GM18858 (cell line): ENCODE measurements at regions not wholly inside any gene's neighbourhood (a gene's known extent, or its start where the extent isn't known, plus 50 kb on each side); places are given as distances from the start of the nearest gene placed in this dataset.

Experiments
- ATAC-seq: cut with Tn5 transposase; IDR thresholded peaks from one replicate; pipeline ENCODE4 v1.9.1; 2021; ENCODE audit not compliant: unreplicated experiment

DNA sequence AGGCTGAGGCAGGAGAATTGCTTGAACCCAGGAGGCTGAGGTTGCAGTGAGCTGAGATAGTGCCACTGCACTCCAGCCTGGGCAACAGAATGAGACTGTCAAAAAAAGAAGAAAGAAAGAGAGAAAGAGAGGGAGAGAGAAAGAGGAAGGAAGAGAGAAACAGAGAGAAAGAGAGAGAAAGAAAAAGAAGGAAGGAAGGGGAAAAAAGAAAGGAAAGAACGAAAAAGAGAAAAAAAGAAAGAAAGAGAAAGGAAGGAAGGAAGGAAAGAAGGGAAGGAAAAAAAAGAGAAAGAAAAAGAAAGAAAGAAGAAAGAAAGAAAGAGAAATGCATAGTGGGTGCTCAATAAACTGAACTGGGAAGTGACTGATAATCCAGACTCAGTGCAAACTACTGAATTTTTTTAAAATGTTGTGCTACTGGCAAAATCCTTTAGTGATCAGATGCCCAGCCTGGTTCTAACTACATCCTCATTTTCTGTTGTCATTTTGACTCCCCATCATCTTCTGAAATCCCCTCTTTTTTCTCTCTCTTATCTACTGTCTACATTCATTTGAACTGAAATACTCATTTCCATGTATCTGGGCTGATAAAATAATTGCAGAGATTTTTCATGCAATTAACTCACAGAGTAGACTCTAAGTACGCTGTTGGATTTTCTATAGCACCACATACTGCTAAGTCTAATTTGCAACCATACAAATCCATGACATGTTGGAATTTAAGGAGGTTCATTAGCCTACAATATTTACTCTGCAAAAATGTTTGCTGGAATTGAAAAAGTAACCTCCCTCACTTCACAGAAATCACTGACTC is 85.3 kb upstream of the HIVEP1 start:
- no peak for ATAC-seq

DNA sequence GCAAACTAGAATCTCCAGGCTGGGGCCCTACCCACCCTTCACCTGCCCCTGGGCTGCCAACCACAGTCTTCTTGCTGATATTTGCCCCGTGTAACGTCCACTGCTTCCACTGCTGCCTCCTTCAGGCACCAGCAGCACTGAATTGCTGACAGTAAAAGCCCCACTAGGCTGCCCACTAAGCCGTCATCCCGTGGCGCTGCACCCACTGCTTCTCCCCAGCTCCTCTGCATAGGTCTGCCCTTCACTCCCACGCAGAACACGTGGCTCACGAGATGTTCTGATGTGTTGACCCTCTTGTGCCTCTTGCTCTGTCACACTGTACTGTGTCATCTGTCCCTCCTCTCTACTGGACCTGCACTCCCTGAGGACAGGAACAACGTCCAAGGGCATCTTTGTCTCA is 86.3 kb upstream of the HIVEP1 start:
- ATAC-seq = no peak

DNA sequence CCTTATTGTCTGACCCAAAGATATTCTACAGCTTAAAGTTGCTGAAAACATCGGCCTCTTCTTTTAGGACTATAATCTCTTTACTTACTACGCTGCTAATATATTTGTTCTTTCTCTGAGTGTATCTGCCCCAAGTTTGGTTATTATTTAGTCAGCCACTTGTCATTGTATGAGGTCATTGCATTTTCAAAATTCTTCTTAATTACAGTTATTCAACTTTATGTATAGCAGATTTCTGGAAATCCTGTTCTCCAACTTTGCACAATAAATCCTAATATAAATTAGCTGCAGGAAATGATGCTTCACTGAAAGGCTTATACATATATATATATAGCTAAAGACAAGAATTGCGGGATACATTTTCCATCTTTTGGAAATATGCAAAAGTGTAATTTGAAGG is 88.5 kb upstream of the HIVEP1 start:
- ATAC-seq = no peak

DNA sequence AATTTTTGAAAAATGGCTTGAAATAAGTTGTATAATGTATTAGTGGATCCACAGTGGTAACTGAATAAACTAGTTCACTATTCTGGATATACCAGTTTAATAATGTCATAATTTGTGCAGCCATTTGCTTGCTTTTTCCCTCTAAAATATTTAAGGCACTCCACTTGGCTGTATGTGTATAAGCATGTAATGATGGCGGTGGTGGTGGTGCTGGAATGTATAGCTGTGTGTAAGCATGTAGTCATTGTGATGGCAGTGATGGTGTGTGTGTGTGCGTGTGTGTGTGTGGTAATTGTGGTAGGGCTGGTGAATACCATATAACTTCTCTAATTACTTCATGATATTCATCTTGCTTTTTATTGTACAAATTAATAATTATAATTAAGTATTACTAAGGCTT is 89.2 kb upstream of the HIVEP1 start:
- ATAC-seq = no peak

DNA sequence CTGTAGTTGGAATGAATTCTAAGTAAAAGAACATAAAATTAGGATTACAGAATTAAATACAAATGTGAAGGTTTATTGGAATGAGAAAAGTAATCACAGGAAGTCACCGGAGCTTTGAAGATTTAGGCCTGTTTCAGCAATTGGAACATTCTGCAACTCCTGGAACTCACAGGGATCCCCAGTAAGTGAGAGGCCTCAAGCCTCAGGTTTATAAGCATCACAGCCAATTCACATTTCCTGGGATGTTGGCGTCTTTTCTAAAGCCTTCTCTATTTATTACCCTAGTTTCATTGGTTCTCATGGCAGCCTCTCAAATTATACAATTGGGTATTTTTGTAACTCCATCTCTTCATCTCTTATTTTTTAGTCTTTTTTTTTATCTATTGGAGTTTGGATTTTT is 90.4 kb upstream of the HIVEP1 start:
- no peak for ATAC-seq

DNA sequence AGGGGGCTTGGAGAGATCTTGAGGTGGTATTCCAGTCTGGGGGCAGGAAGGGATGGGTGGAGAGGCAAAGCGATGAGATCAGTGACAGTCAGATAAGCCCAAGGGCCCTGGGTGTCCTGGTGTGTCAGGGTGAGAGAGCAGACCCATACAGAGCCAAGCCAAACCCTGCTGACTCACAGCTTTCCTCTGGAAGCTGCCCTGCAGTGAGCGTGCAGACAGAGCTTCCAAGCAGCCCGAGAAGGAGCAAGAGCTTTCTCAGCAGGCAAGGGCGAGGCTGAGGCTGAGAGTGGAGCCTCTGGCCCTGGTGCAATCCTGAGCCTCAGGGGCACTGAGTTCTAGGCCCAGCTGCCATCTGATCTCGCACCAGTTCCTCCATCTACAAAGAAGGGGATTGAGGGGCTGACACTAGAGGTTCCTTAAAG is 91.1 kb upstream of the HIVEP1 start:
- no peak for ATAC-seq

DNA sequence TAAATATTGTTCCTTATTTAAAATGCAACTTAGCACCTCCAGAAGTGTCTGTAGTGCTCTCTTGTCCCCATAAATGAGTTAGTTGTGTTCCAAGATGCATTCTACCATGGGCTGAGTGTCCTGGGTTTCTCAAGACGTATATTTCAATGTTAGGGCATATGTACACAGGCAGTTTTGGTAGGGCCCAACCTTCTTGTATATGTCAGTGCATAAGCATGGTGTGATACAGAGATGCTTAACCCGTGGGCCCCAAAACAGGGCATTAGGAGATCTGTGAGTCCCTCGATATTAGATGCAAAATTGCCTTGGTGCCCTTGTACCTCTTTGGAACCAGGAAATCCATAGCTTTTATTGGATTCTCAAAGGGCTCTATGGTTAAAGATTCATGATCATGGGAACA is 91.5 kb upstream of the HIVEP1 start:
- ATAC-seq = no peak

DNA sequence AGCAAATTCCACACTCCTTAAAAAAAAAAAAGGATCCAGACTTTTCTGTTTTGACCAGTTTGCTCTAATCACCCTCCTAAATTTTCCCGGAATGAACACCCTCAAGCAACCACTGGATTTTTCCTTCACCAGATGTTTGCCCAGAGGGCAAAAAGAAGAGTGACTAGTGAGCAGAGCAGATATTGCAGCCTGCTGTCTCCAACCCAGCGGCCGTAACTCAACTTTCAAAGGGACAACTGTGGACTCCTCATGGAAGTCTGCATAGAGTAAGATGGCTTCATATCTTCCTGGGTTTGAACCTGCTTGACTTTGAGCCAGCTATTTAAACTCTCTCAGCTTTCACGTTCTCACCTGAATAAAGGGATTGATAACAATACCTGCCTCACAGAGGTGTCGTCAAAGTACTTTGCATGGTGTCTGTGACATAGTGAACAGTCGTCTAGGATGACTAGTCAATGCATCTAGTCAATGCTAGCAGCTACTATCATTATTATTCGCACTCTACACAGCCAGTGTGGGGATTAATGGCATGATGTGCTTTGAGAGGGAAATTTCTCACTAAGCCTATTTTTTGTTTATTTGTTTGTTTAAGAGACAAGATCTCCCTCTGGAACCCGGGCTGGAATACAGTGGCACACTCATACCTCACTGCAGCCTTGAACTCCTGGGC is 92.2 kb upstream of the HIVEP1 start:
- no peak for ATAC-seq

DNA sequence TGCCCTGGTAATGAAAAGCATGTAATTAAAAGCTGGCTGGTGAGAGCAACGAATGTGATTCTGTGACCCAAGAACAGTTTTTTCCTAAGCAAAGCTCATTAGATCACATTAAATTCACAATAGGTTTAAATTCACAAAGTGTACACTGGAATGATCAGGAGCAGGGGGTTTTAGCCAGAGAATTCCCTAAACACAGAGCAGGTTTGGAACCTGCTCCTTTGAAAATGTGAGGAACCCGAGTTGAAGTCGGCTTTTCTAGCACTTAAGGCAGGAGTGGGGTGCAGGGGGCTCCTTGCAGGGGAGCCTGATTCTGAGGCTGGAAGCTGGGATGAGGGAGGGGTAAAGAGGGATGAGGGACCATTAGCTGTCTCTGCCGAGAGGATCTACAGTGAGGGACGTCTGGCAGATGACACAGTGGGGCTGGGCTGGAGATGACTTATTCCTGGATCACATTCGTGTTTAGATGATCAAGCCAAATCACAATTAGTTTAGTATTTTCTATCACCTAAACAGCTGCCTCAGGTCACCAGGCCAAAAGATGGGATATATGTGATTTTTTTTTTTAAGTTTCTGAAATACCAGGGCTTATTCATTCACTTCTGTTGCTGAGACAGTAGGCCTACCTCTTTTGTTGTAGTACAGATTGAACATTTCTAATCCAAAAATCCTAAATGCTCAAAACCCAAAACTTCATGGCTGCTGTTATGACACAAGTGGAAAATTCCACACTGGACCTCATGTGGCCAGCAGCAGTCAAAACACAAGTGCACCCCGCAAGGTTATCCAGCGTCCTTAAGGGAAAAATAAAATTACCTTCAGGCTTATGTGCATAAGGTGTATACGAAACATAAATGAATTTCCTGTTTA is 93.1 kb upstream of the HIVEP1 start:
- ATAC-seq = no peak

DNA sequence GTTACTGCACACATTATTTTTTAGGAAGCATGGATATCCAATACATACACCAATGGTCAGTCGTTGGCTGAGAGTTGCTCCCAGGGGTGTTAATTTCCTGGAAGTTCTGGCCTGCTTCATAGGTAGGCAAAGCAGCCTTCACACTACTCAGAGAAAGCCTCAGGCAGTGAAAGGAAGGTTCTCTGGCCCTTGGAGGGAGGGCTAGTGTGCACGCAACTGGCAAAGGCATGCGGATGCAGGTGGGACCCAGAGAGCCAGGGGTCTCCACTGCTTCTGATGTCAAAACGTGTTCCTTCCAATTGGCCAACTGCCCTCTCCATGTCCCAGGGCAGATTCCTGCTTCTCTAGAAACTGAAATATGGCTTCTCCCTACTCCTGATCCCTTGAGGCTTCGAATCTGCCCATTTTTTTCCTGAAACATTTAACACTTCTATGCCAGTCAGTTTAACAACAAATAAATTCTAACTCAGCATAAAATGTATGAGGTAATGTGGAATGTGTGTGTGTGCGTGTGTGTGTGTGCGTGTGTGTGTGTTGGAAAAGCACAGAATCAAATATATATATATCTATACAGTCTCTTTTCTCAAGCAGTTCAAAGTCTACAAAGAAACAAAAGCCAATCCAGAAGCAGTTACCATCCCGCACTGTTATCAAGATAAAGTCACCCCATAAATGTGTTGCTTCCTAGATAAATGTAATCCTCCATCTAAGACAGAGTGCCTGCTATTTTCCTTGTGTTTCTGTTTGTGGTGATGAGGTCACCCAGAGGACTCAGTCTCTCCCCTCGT is 94.0 kb upstream of the HIVEP1 start:
- ATAC-seq = no peak

DNA sequence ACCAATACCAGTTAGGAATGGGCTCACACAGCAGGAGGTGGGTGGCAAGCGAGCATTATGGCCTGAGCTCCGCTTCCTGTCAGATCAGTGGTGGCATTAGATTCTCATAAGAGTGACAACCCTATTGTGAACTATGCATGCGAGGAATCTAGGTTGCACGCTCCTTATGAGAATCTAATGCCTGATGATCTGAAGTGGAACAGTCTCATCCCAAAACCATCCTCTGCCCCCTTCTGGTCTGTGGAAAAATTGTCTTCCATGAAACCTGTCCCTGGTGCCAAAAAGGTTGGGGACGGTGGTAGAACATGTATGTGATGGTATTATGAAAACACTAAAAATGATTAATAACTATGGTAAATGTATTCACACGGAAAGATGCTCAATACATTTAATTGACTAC is 99.7 kb upstream of the HIVEP1 start:
- no peak for ATAC-seq

DNA sequence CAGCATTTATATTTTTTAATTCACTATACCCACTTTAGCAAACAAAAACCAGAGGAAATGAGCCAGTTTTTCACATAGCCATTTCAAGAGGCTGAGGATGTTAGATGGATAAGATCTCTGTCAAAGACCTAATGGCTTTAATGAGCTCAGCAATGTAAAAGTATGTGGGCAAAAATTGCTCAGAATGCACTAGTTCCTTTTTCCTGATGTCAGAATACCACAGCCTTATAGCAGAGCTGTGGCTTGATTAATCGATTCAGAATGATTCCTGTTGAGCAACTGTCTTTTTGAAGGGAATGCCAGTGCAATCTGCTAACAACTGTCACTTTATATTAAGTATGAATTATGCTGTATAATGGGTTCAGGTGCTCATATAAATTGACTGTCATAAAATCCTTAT is 100.6 kb upstream of the HIVEP1 start:
- ATAC-seq = no peak

DNA sequence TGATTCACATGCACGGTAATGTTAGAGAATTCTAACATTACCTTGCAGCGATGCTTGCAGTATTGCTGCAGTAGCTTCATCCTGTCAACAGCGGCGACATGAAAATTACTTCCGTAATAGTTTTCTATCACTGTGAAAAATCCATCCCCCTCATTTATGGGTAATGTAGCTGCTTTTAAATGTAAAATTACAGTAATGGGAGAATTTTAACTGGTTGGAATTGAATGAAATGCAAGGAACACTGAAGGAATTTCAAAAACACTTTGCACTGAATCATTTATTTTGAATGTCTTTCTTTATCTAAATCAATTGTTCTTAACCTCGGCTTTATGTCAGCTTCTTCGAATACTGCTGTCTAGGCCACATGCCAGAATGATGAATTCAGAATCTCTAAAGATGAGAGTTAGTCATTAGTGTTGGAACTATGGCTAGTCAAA is 102.4 kb upstream of the HIVEP1 start:
- ATAC-seq = no peak

DNA sequence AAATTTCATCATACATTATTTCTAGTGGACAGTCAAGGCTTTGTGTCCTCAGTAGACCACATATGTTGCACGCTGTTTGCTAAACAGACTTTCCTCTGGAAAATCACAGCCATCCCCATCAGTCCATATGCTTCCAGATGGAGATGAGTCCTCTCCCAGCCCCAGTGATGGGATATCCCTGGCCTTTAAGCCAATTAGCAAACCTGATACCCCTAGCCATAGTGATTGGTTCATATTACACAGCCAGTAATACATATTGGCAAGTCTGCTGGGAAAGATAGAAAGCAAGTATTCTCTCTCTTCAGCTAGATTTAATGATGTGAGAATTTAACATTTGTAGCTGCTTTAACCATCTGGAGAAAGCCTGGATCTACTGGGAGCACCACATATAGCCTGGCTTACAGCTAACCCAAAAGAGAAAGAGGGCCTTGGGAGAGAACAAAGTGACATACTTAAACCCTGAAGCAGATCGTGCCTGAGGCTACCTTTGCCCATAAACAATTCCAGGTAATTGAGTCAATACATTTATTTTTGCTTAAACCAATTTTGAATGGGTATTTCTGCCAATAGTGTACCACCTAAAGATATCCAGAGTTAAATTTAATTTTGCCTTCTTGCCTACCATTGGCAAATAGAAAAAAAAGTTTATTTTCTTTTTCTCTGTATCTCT is 103.5 kb upstream of the HIVEP1 start:
- ATAC-seq = no peak

DNA sequence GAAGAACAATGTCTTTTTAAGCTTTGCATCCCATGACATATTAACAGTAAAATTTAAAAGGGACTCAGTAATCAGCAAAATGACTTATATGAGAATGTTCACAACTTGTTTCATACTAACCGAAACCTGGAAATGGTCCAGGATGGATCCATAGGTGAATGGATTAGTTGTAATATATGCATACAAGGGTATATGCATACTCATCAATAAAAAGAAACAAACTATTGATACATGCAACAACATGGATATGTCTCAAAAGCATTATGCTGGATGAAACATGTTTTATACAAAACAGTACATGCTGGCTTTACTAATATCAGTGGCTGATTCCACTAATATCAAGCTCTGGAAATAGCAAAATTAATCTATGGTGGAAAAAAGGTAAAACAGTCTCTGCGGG is 108.5 kb upstream of the HIVEP1 start:
- ATAC-seq = no peak

DNA sequence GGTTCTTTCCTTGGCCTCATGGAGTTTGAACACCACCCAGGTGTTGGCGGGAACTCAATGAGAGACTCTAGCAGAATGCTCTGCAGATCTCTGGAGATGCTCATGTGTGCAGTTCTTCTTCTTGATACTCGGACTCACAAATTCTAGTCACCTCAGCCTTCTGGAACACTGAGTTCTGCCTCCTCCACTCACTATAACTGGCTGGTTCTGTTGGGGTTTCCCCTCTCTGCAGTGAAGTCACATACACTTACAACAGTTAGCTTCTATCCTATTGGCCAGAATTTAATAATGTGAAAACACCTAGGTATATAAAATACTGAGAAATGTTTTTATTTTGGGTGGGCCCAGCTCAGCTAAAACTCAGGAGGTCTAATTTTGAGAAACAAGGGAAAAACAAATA is 109.6 kb upstream of the HIVEP1 start:
- no peak for ATAC-seq

DNA sequence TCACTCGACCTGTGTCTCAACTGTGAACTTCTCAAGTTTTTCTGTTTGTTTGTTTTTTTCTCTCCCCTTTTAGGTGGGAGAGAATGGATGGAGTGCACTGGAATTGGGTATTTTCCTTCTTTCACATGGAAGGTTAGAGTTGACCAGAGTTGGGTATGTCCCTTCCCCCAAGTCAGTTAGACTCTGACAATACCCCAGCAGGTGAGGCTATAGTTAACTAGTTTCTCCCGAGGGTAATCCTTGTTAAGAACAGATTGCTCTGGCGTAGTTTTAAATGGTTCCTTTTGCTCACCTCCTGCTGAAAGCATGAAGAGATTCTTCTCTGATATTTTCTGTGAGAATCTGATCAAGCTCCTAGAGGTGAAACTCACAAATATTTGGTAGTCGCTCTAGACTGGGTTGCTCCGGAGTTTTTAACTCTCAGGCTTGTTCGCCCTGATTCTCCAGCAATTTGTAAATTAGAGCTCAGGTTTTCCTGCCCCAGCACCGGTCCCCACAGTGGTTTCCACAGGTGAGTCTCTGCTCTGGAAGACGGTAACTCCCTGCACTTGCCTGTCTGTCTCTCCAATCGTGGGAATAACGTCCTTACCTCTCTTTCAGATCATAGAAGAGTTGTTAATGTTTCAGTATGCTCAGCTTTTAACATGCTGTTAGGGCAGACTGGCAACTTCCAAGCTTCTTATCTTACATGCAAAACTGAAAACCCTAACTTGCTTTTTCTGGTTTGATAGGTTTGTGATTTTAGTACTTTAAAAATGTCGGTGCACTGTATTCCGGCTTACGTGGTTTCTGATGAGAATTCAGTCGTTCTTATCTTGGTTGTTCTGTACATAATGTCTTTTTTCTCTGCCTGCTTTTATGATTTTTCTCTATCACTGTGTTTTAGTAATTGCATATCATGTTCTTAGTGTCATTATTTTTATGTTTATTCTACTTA is 111.2 kb upstream of the HIVEP1 start:
- no peak for ATAC-seq

DNA sequence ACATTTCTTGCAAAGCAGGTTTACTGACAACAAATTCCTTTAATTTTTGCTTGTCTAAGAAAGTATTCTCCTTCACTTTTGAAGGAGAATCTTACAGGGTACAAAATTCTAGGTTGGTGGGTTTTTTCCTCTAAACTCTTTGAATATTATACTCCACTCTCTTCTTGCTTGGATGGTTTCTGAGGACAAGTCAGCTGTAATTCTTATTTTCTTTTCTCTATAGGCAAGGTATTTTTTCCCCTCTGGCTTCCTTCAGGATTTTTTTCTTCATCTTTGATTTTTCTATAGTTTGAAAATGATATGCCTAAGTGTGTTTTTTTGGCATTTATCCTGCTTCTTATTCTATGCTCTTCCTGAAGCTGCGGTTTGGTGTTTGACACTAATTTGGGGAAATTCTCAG is 112.5 kb upstream of the HIVEP1 start:
- no peak for ATAC-seq

DNA sequence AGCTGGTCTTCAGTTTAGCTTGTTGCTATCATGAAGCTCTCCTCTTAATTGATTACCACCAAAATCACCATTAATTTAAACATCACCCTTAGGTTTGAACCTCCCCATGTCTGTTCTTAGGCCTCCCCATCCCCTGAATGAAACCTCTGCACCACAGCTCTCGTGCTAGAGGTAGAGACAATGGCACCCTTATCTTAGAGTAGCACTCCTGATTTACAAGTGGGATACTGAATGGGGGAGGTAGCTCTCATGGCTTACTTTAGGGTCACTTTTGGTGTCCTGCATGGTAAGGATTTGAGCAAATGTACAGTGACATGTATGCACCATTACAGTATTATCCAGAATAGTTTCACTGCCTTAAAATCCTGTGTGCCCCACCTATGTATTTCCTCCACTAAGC is 115.6 kb upstream of the ADTRP start:
- ATAC-seq = no peak
